GM19240 (cell line): ENCODE measurements at regions not wholly inside any gene's neighbourhood (a gene's known extent, or its start where the extent isn't known, plus 50 kb on each side); places are given as distances from the start of the nearest gene placed in this dataset.

Source experiments
- DNase-seq: peaks from one replicate; pipeline ENCODE4 v3.0.0; 2011; ENCODE audit warnings: low spot score; ENCODE audit not compliant: insufficient read length

DNA sequence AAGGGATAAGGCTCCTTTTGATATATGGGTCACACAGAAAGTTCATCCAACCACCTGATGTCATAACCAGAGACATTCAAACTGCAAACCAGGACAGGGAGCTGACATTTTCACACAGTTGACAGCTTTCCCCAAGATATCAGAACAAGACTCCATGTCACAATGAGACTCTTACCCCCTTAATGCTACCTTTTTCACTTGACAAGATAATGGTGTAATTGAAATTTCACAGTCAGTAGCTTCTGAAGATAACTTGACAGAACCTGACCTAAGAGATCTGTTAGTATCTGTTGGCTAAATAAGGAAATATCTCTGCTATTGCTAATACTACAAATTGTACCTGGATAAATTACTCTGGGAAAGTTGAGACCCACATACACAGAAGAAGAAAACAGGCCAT, 187.3 kb downstream of the C12orf50 start:
- DNase-seq, result no peak

GRCh38 chr12:87836190-87836589, 193.0 kb downstream of the C12orf50 start:
- no peak for DNase-seq

DNA sequence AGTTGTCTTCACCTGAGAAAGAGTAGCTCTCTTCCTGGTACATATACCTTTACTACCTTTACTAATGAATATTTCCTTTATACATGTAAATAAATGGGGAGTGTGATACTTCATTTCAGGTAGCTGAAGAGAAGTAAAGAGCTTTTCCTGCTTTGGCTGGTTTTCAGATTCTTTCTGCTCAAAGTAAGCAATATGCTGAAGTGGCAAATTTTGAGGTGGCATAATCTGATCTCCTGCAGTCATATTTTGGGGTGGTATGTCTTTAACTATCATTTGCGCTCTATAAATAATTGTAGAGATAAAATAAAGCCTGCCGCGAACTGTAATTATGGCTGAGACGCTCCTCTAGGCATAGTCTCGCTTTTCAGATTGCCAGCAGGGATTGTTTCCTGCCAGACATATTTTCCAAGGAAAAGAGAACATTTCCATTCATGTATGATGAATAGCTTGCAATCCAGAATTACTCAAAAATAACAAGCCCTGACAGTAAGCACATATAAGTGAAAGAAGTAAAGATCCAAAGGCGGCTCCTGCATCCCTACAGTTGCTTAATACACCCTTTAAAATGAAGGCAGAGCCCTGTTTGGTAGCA, 200.7 kb downstream of the C12orf50 start:
- DNase-seq, result no peak

DNA sequence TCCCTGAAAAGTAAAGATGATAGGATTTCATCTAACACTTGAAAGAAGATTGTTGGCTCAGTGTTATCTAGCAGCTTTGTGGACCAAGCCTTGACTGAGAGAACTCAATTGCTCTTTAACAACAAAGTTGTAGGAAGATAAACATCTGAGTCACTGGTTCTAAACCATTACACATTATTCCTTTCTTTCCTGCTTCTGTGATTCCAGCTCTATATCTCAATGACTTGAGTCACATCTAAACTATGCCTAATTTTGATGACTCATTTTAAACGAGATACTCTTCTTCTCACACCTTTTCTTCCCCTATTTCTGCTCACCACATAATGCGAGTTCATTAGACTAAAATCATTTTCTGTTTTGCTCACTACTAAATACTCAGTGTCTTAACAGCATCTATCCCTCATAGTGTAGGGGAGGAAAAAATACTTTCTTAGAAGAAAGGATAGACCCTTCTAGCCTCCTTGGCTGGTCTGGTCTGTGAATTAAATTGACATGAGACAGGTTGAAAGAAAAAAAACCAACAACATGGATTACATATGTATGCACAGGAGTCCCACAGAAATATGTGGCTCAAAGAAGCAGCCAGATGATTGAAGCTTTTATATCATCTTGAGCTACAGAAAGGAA, 201.4 kb downstream of the C12orf50 start:
- DNase-seq, result no peak

DNA sequence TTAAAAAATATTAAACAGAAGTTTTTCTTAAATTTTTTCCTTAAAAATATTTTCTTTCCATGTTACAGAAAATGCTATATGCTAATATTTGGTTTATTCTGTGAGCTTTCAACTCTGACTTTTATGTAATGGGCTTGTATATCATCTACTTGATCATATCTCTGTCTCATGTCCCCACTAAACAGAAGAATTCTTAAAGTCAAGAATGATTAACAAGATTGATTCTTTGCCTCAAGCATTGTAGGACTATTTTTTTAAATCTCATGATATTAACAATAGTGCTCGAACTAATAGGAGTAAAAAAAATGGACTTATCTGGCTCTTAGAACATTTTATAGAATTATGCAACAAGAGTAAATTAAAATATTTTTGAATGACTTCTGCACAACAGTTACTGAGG, 206.3 kb downstream of the C12orf50 start:
- no peak for DNase-seq

DNA sequence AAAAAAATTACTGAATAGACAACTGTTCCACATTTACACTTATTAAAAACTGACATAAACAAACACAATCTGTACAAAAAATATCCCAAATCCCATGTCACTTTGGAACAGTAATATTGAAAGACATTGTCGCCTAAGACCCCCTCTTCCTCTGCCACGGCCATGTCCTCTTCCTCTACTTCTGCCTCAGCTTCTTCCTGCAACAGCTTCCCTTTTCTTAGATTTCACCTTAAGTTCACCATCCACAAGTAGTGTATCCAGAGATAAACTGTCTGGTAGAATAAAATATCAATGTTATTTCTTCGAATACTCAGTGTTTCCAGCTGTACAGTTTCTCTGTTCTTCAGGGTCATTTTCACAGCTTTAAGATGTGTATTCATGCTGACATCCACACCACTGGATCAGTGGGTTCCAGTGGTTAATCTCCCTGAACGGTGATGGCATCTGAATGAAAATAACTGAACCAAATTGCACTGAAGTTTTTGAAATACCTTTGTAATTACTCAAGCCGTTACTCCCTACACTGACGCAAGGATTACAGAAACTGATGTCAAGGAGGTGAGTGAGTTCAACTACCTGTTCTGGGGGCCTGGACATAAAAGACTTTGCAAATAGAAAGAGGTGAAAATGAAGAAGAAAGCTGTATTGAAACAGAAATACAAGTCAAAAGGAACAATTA, 208.5 kb downstream of the C12orf50 start:
- no peak for DNase-seq

GRCh38 chr12:87818441-87818840, 210.8 kb downstream of the C12orf50 start:
- DNase-seq, result no peak

- no peak for DNase-seq
These were observed 213.2 kb downstream of the C12orf50 start for GRCh38 chr12:87815771-87816585.

DNA sequence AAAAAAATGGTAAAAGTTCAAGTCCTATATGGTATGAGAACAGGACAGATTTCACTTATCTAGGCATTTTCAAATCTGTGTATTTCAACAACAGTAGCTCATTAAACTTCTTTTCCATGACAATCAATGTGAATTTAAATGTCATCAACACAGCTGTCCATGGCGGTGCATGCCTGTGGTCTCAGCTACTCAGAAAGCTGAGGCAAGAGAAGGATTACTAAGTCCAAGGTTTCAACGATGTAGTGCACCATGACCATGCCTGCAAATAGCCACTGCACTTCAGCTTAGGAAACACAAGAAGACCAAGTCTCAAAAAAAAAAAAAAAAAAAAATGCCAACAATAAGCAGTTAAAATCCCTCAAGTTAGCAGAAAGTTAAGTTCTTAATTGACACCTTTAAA, 214.6 kb downstream of the C12orf50 start:
- DNase-seq, result no peak

GRCh38 chr12:87813476-87814234, 215.5 kb downstream of the C12orf50 start:
- DNase-seq, result no peak

DNA sequence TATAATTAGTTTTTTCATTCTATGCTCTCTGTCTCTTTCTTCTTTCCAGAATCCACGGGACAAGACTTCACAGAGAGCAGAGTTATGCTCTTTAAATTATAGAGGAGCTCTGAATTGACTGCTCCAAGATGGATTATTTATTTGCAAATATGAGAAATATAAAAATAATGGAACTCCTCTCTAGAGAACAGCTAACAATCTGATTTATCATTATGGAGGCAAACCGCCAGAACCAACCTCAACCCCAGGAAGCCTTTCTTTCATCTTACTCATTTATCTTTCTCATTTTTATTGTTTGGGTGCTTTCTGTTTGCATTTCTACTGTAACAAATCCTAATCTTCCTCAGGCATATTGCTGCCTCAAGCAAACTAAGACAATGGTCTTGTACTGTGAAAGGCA, 216.5 kb downstream of the C12orf50 start:
- DNase-seq, result no peak

DNA sequence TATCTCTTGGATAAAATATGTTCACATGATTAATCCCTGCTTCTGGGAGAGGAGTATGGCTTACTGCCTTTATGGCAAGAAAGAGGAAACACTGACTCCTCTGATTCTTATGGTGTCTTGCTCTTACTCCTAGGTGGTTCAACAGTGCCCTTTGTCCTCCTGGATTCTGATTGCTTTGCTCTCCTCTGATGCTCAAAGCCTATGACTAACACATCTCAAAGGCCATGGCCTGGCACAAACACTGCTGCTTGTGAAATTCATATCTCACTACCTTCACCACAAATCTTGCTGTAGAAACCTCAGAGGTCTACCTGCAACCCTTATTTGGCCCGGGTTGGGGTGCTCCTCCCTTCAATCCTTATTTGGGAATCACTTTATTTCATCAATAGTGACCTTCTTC, 217.2 kb downstream of the C12orf50 start:
- no peak for DNase-seq

DNA sequence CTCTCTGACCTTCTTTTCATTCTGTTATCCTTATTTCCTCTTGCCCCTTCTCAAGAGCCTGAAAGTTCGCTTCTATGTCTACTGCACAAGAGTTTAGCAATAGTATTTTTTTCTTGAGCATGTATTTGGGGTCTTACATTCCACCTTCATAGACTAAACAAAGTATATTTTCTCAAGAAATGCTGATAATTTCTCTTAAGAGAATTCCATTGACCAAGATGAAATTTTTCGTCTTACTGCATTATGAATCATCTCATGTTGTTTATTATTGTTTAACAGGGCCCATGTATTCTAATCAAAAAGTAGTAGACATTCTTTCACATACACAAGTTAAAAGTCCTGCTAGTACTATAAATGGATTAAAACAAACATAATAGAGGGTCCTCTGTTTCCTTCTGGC, 219.3 kb downstream of the C12orf50 start:
- DNase-seq, result no peak

- DNase-seq, result no peak
These were observed 222.1 kb downstream of the C12orf50 start for GRCh38 chr12:87807086-87807485.

DNA sequence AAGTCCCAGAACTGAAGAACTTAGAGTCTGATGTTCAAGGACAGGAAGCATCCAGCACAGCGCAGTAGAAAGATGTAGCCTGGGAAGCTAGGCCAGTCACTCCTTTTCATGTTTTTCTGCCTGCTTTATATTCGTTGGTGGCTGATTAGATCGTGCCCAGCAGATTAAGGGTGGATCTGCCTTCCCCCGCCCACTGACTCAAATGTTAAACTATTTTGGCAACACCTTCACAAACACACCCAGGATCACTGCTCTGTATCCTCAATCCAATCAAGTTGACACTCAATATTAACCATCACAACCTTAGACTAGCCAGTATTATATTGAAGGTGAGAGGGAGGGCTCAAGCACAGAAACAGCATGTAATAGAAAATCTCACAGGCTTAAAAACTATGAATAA, 222.9 kb downstream of the C12orf50 start:
- no peak for DNase-seq

GRCh38 chr12:87804386-87804785, 224.8 kb downstream of the C12orf50 start:
- DNase-seq, result no peak

- no peak for DNase-seq
These were observed 226.5 kb downstream of the C12orf50 start for GRCh38 chr12:87802721-87803011.

GRCh38 chr12:87801860-87802720, 227.1 kb downstream of the C12orf50 start:
- no peak for DNase-seq

- no peak for DNase-seq
These were observed 232.2 kb downstream of the C12orf50 start for GRCh38 chr12:87796961-87797516.

DNA sequence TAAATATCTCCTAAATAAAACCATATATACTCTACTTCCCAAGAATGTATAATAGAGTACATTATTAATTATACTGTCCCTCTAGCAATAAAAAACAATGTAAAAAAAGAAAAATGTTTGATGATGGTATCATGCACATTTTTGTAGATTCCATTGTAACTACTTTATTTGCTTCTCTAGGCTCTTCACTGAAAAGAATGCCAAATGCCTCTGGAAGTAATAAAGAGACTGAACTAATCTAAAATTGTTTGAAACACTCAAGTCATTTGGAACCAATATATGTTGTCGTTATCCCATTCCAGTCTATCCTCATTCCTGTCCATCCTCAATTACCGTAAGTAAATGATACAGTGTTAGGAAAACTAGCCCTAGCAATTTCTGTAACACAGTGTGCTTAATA, 233.6 kb downstream of the C12orf50 start:
- DNase-seq, result no peak
